PC-3 (cell line): ENCODE measurements at regions not wholly inside any gene's neighbourhood (a gene's known extent, or its start where the extent isn't known, plus 50 kb on each side); places are given as distances from the start of the nearest gene placed in this dataset.

Experiments used
- ATAC-seq: fragments of 200-7000 bp; cut with Tn5 transposase; 2 replicates; pipeline ENCODE4 v1.9.1; 2020; ENCODE audit warnings: mild to moderate bottlenecking, moderate library complexity
- BruUV-seq: library from RNA; stranded (reverse); fragments of 400-500 nt; replicated peaks from 2 replicates; lab custom pipeline; 2021; lab: Mats Ljungman, UMichigan
- CTCF ChIA-PET: fragments of 300-600 bp; sonication (Branson Sonifier 250); formaldehyde crosslinking; loops from one replicate; lab custom pipeline; 2022; ENCODE audit warnings: antibody characterized with exemption; lab: Charles Lee
- POLR2A ChIA-PET: fragments of 300-600 bp; sonication (Branson Sonifier 250); formaldehyde crosslinking; loops from one replicate; lab custom pipeline; 2022; ENCODE audit warnings: antibody characterized with exemption; ENCODE audit not compliant: unreplicated experiment; lab: Charles Lee
- DNase-seq: peaks from one replicate; pipeline ENCODE4 v3.0.0-alpha.2; 2015
- H2AFZ ChIP-seq: fragments of 300-600 bp; sonication (generic); 2 replicates; pipeline ENCODE4 v1.6.0; 2016; ENCODE audit warnings: antibody characterized with exemption, low read length
- H3F3A ChIP-seq: fragments of 300-600 bp; sonication (generic); one replicate; pipeline ENCODE4 v1.6.0; 2017; ENCODE audit warnings: antibody characterized with exemption, low read length, control low read depth, mild to moderate bottlenecking; ENCODE audit not compliant: unreplicated experiment
- H3K27ac ChIP-seq: fragments of 300-600 bp; sonication (generic); 2 replicates; pipeline ENCODE4 v1.5.1; 2016; ENCODE audit warnings: mild to moderate bottlenecking, low read length
- H3K27me3 ChIP-seq: fragments of 300-600 bp; sonication (generic); 2 replicates; pipeline ENCODE4 v1.6.1; 2016; ENCODE audit warnings: low read length, mixed read lengths
- H3K36me3 ChIP-seq: fragments of 300-600 bp; sonication (generic); 2 replicates; pipeline ENCODE4 v1.6.1; 2016; ENCODE audit warnings: low read depth, mixed run types, low read length, mixed read lengths
- H3K4me1 ChIP-seq: fragments of 300-600 bp; sonication (generic); 2 replicates; pipeline ENCODE4 v1.5.1; 2016; ENCODE audit warnings: low read length; ENCODE audit not compliant: insufficient read depth
- H3K4me2 ChIP-seq: fragments of 300-600 bp; sonication (generic); 2 replicates; pipeline ENCODE4 v1.6.0; 2016; ENCODE audit warnings: low read length
- H3K4me3 ChIP-seq: fragments of 300-600 bp; sonication (generic); 2 replicates; pipeline ENCODE4 v1.5.1; 2016; ENCODE audit warnings: mild to moderate bottlenecking, low read length, mixed read lengths
- H3K79me2 ChIP-seq: fragments of 300-600 bp; sonication (generic); 2 replicates; pipeline ENCODE4 v1.6.1; 2017; ENCODE audit warnings: low read length, mixed read lengths
- H3K9ac ChIP-seq: fragments of 300-600 bp; sonication (generic); 2 replicates; pipeline ENCODE4 v1.6.0; 2016; ENCODE audit warnings: mild to moderate bottlenecking, low read length
- H3K9me2 ChIP-seq: fragments of 300-600 bp; sonication (generic); replicated peaks from 2 replicates; pipeline ENCODE4 v1.6.1; 2016; ENCODE audit warnings: mixed run types, low read length, mixed read lengths
- H3K9me3 ChIP-seq: fragments of 300-600 bp; sonication (generic); 2 replicates; pipeline ENCODE4 v1.6.1; 2016; ENCODE audit warnings: low read length, mixed read lengths
- H4K20me1 ChIP-seq: fragments of 300-600 bp; sonication (generic); 2 replicates; pipeline ENCODE4 v1.6.1; 2016; ENCODE audit warnings: low read length, mixed read lengths
- EZH2 ChIP-seq: fragments of 300-600 bp; sonication (generic); IDR thresholded peaks from one replicate; pipeline ENCODE4 v1.6.1; 2017; ENCODE audit warnings: antibody characterized with exemption, mild to moderate bottlenecking, low read length; ENCODE audit not compliant: unreplicated experiment
- EZH2phosphoT487 ChIP-seq: fragments of 300-600 bp; sonication (generic); IDR thresholded peaks from 2 replicates; pipeline ENCODE4 v1.6.1; 2018; ENCODE audit warnings: mild to moderate bottlenecking, antibody characterized with exemption, low read length, borderline replicate concordance
- intact Hi-C: fragments of 100-400 bp; cut with micrococcal nuclease; formaldehyde crosslinking; loops from 2 replicates; pipeline ENCODE4 v1.9.0; 2023
- TF ChIP-seq, protein P1 (sequence below): fragments of 300-600 bp; sonication (generic); conservative IDR thresholded peaks from 2 replicates; pipeline ENCODE4 v1.5.1; 2017; ENCODE audit warnings: antibody characterized with exemption, low read depth, mild to moderate bottlenecking, low read length

DNA sequence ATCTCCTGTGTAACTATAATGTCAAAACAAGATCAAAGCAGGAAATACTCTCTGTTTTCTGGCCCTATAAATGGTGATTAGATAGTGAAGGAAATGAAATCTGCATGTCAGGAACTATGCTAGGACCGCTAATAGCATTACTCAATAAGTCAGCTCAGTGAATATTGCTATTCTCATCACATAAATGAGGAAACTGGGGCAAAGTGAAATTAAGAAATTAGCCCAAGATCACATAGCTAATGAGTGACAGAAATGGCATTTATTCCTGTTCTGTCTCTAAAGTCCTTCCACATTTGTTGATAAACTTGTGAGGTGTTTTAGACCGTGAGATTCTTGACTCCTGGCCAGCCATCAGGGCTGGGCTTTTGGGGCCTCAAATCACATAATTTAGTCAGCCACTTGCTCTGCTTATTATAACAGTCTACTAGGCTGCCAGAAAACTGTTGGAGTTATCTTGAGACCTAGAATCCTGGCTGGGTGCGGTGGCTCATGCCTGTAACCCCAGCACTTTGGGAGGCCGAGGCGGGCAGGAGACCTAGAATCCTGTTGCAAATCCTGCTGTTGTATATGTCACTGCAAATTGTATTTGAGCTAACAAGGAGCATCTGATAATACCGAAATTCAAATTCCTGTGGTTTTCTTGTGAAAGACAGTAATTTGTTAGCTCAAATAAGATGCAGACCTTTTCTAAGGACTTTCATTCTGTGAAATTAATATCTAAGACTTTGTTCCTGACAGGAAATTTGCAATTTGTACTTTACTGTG is 66.5 kb upstream of the SHTN1 start:
- Histone ChIP-seq H3K27me3 (no peaks in the 10 kb centered on the region), H3K9me2 (no peaks in the 10 kb centered on the region), H3K4me3 (no peak overlapping the region), H2AFZ (no peak overlapping the region), H3K4me1 (peaks cover 5% of the 10 kb centered on the region; the same call in 1 of the 2 replicates), H3K9ac (no peak overlapping the region), H3K79me2 (no peaks in the 10 kb centered on the region), H3F3A (no peaks in the 10 kb centered on the region), H3K27ac (no peak overlapping the region), H3K9me3 (no peaks in the 10 kb centered on the region), H3K4me2 (no peak overlapping the region), H4K20me1 (no peaks in the 10 kb centered on the region), H3K36me3 (no peaks in the 10 kb centered on the region)
- no TSS peak for BruUV-seq
- TF ChIP-seq, protein P1, sequence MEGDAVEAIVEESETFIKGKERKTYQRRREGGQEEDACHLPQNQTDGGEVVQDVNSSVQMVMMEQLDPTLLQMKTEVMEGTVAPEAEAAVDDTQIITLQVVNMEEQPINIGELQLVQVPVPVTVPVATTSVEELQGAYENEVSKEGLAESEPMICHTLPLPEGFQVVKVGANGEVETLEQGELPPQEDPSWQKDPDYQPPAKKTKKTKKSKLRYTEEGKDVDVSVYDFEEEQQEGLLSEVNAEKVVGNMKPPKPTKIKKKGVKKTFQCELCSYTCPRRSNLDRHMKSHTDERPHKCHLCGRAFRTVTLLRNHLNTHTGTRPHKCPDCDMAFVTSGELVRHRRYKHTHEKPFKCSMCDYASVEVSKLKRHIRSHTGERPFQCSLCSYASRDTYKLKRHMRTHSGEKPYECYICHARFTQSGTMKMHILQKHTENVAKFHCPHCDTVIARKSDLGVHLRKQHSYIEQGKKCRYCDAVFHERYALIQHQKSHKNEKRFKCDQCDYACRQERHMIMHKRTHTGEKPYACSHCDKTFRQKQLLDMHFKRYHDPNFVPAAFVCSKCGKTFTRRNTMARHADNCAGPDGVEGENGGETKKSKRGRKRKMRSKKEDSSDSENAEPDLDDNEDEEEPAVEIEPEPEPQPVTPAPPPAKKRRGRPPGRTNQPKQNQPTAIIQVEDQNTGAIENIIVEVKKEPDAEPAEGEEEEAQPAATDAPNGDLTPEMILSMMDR = no peak
- TF ChIP-seq EZH2 (no peak), EZH2phosphoT487 (no peak)
- intact Hi-C loops = loop anchor here (5.0 to 10.0 kb wide), 2 partner anchors 124 to 177 kb away; no protein-coding TSS in a partner anchor
- ATAC-seq = no peak
- POLR2A ChIA-PET = no interaction called here
- DNase-seq = no peak
- CTCF ChIA-PET = no interaction called here
